ENCODE measurements at regions not wholly inside any gene's neighbourhood (a gene's known extent, or its start where the extent isn't known, plus 50 kb on each side); places are given as distances from the start of the nearest gene placed in this dataset.

GRCh38 chr4:19047279-19047880, 1025.8 kb upstream of the LCORL start:
- no peaks in the 10 kb centered on the region for H3K27me3 ChIP-seq (ENCODE audit: control insufficient read depth, insufficient read depth, low read length)
- DNase-seq (ENCODE audit: low read depth) = no peak
- H3K4me3 ChIP-seq (ENCODE audit: low read depth, low read length) = no peak overlapping the region
- TF ChIP-seq CTCF (IDR thresholded peaks at IDR 0.05; ENCODE audit: insufficient read depth, low read length, poor library complexity, severe bottlenecking) = no peak
- H3K36me3 ChIP-seq (ENCODE audit: control insufficient read depth, insufficient read depth, low read length) = no peaks in the 10 kb centered on the region

GRCh38 chr4:19039816-19040215, 1018.3 kb upstream of the LCORL start:
- H3K27me3 ChIP-seq (ENCODE audit: control insufficient read depth, insufficient read depth, low read length) = no peaks in the 10 kb centered on the region
- TF ChIP-seq CTCF (IDR thresholded peaks at IDR 0.05; ENCODE audit: insufficient read depth, low read length, poor library complexity, severe bottlenecking) = no peak
- no peak for DNase-seq (ENCODE audit: low read depth)
- no peaks in the 10 kb centered on the region for H3K36me3 ChIP-seq (ENCODE audit: control insufficient read depth, insufficient read depth, low read length)
- no peak overlapping the region for H3K4me3 ChIP-seq (ENCODE audit: low read depth, low read length)

- TF ChIP-seq CTCF (IDR thresholded peaks at IDR 0.05; ENCODE audit: insufficient read depth, low read length, poor library complexity, severe bottlenecking) = no peak
Observed at GRCh38 chr4:19038231-19038630, 1016.7 kb upstream of the LCORL start.

GRCh38 chr4:19033816-19034733, 1012.5 kb upstream of the LCORL start:
- Histone ChIP-seq H3K4me3 (ENCODE audit: low read depth, low read length) (no peak overlapping the region), H3K27me3 (ENCODE audit: control insufficient read depth, insufficient read depth, low read length) (no peaks in the 10 kb centered on the region), H3K36me3 (ENCODE audit: control insufficient read depth, insufficient read depth, low read length) (no peaks in the 10 kb centered on the region)
- no peak for DNase-seq (ENCODE audit: low read depth)
- TF ChIP-seq CTCF (IDR thresholded peaks at IDR 0.05; ENCODE audit: insufficient read depth, low read length, poor library complexity, severe bottlenecking) = no peak

More at GRCh38 chr4:19038231-19038630, 1016.7 kb upstream of the LCORL start:
- Histone ChIP-seq H3K36me3 (ENCODE audit: control insufficient read depth, insufficient read depth, low read length) (no peaks in the 10 kb centered on the region), H3K27me3 (ENCODE audit: control insufficient read depth, insufficient read depth, low read length) (no peaks in the 10 kb centered on the region), H3K4me3 (ENCODE audit: low read depth, low read length) (no peak overlapping the region)
- no peak for DNase-seq (ENCODE audit: low read depth)

- no peak for DNase-seq (ENCODE audit: low read depth)
- TF ChIP-seq CTCF (IDR thresholded peaks at IDR 0.05; ENCODE audit: insufficient read depth, low read length, poor library complexity, severe bottlenecking) = no peak
- no peaks in the 10 kb centered on the region for H3K27me3 ChIP-seq (ENCODE audit: control insufficient read depth, insufficient read depth, low read length)
- H3K36me3 ChIP-seq (ENCODE audit: control insufficient read depth, insufficient read depth, low read length) = no peaks in the 10 kb centered on the region
- no peak overlapping the region for H3K4me3 ChIP-seq (ENCODE audit: low read depth, low read length)
Observed at GRCh38 chr4:19030536-19030935, 1009.0 kb upstream of the LCORL start.
